PC-9 (cell line): ENCODE measurements at regions not wholly inside any gene's neighbourhood (a gene's known extent, or its start where the extent isn't known, plus 50 kb on each side); places are given as distances from the start of the nearest gene placed in this dataset.

ENCODE experiments used
- EZH2 ChIP-seq: fragments of 200-600 bp; sonication (generic); IDR thresholded peaks from 2 replicates; pipeline ENCODE4 v1.8.0; 2017; ENCODE audit warnings: antibody characterized with exemption, low read depth
- TF ChIP-seq, protein P1 (sequence below): fragments of 200-600 bp; sonication (generic); conservative IDR thresholded peaks from 2 replicates; pipeline ENCODE4 v1.6.1; 2017; ENCODE audit warnings: mixed run types, antibody characterized with exemption, mild to moderate bottlenecking, moderate library complexity

DNA sequence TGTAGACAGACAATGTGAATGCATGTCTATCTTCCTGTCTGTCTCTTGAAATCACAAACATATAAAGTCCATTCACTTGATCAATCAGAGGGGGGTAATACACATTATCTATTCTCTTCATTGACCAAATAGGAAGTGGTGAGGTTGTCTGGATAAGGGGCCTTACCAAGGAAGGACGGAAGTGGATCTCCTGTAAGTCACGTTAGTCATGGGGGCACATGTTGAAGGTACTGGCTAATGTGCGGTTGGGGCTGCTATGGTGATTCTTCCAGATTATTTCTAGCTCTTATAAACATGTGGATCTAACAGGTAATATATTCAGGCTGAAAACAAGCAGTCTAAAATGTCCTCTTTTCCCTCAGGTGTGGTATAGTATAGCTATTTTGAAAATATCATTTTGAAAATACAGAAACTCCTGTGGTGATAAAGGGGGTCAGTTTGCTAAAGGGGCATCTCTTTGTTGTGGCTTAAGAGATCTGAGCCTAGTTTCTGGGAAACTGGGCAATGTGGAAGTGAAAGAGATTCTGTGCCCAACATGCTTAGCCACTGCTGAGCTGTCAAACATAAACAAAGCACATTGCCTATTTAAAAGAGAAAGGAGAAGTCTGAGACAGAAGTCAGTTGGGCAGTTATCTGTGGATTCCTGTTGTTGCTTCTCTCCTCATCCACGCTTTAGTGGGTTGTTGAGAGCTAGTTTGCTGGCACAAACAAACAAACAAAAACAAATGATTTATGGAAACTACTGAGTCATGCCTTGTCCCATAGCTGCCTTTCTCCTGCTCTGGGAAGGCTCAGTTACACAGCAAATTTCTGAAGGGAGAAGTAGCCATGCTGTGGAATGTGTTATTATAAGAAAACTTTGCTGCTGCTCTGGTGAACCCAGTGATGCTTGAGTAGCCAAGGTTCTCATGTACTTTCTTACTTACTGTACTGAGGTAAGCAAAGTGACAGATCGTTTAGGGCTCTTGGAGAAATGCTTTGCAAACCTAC is 166.9 kb downstream of the HLX start:
- TF ChIP-seq, protein P1, sequence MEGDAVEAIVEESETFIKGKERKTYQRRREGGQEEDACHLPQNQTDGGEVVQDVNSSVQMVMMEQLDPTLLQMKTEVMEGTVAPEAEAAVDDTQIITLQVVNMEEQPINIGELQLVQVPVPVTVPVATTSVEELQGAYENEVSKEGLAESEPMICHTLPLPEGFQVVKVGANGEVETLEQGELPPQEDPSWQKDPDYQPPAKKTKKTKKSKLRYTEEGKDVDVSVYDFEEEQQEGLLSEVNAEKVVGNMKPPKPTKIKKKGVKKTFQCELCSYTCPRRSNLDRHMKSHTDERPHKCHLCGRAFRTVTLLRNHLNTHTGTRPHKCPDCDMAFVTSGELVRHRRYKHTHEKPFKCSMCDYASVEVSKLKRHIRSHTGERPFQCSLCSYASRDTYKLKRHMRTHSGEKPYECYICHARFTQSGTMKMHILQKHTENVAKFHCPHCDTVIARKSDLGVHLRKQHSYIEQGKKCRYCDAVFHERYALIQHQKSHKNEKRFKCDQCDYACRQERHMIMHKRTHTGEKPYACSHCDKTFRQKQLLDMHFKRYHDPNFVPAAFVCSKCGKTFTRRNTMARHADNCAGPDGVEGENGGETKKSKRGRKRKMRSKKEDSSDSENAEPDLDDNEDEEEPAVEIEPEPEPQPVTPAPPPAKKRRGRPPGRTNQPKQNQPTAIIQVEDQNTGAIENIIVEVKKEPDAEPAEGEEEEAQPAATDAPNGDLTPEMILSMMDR = no peak
- no peak for TF ChIP-seq EZH2
